Smooth muscle cell (in vitro differentiated cells): ENCODE measurements at regions not wholly inside any gene's neighbourhood (a gene's known extent, or its start where the extent isn't known, plus 50 kb on each side); places are given as distances from the start of the nearest gene placed in this dataset.

ENCODE experiments used
- DNase-seq: peaks from one replicate; lab custom pipeline; 2025; ENCODE audit not compliant: unreplicated experiment; lab: John Stamatoyannopoulos, UW
- H2AFZ ChIP-seq: fragments of 200-600 bp; sonication (generic); 2 replicates; pipeline ENCODE4 v1.6.0; 2016; ENCODE audit warnings: antibody characterized with exemption, low read depth, mild to moderate bottlenecking
- H3F3A ChIP-seq: fragments of 200-600 bp; sonication (generic); 2 replicates; pipeline ENCODE4 v1.6.0; 2017; ENCODE audit warnings: antibody characterized with exemption, low read depth
- H3K27ac ChIP-seq: fragments of 200-600 bp; sonication (generic); 2 replicates; pipeline ENCODE4 v1.5.1; 2016; ENCODE audit warnings: low read depth, mild to moderate bottlenecking
- H3K27me3 ChIP-seq: fragments of 200-600 bp; sonication (generic); 2 replicates; pipeline ENCODE4 v1.6.1; 2016; ENCODE audit warnings: low read depth, mild to moderate bottlenecking
- H3K36me3 ChIP-seq: fragments of 200-600 bp; sonication (generic); 2 replicates; pipeline ENCODE4 v1.5.1; 2016; ENCODE audit warnings: low read depth
- H3K4me1 ChIP-seq: fragments of 200-600 bp; sonication (generic); 2 replicates; pipeline ENCODE4 v1.5.1; 2016; ENCODE audit warnings: low read depth
- H3K4me2 ChIP-seq: fragments of 200-600 bp; sonication (generic); 2 replicates; pipeline ENCODE4 v1.6.0; 2016; ENCODE audit warnings: mild to moderate bottlenecking
- H3K4me3 ChIP-seq: fragments of 200-600 bp; sonication (generic); 2 replicates; pipeline ENCODE4 v1.5.1; 2016; ENCODE audit warnings: mild to moderate bottlenecking
- H3K79me2 ChIP-seq: fragments of 200-600 bp; sonication (generic); 2 replicates; pipeline ENCODE4 v1.6.0; 2016; ENCODE audit warnings: low read depth, mild to moderate bottlenecking
- H3K9ac ChIP-seq: fragments of 200-600 bp; sonication (generic); 2 replicates; pipeline ENCODE4 v1.6.0; 2016; ENCODE audit warnings: low read depth
- H3K9me3 ChIP-seq: fragments of 200-600 bp; sonication (generic); replicated peaks from 2 replicates; pipeline ENCODE4 v1.5.1; 2016; ENCODE audit warnings: low read depth
- H4K20me1 ChIP-seq: fragments of 200-600 bp; sonication (generic); 2 replicates; pipeline ENCODE4 v1.6.0; 2016; ENCODE audit warnings: low read depth
- CTCF ChIP-seq: fragments of 200-600 bp; sonication (generic); IDR thresholded peaks from 2 replicates; pipeline ENCODE4 v1.5.1; 2017; ENCODE audit warnings: borderline replicate concordance, mild to moderate bottlenecking, antibody characterized with exemption; ENCODE audit not compliant: insufficient read depth, poor library complexity, severe bottlenecking
- WGBS: methylation state at CpG from one replicate; pipeline ENCODE4 v1.1.7; 2016; ENCODE audit warnings: low lambda C conversion rate; 5-methylcytosine and 5-hydroxymethylcytosine counted together

GRCh38 chr20:22529150-22530019 is 55.0 kb downstream of the FOXA2 start:
- Histone ChIP-seq H3K79me2 (no peaks in the 10 kb centered on the region), H3F3A (no peaks in the 10 kb centered on the region), H3K4me2 (no peak overlapping the region), H3K9me3 (no peaks in the 10 kb centered on the region), H4K20me1 (no peaks in the 10 kb centered on the region), H3K4me3 (no peak overlapping the region), H3K27ac (no peak overlapping the region), H3K4me1 (no peaks in the 10 kb centered on the region), H3K9ac (no peak overlapping the region), H3K36me3 (no peaks in the 10 kb centered on the region), H2AFZ (no peak overlapping the region), H3K27me3 (no peaks in the 10 kb centered on the region)
- 75% methylated on average over 13 of the region's 13 CpGs for WGBS
- DNase-seq, result no peak
- TF ChIP-seq CTCF, result no peak

- H4K20me1 ChIP-seq, result no peaks in the 10 kb centered on the region
- no peak overlapping the region for H3K27ac ChIP-seq
- no peak overlapping the region for H3K9ac ChIP-seq
- H3K4me3 ChIP-seq, result no peak overlapping the region
- H3K9me3 ChIP-seq, result no peaks in the 10 kb centered on the region
- no peak for TF ChIP-seq CTCF
- H3K27me3 ChIP-seq, result no peaks in the 10 kb centered on the region
- no peaks in the 10 kb centered on the region for H3K36me3 ChIP-seq
- H3K4me2 ChIP-seq, result no peak overlapping the region
- H3K4me1 ChIP-seq, result no peaks in the 10 kb centered on the region
- no peak overlapping the region for H2AFZ ChIP-seq
- H3F3A ChIP-seq, result no peaks in the 10 kb centered on the region
- WGBS, result 66% methylated on average over 3 of the region's 3 CpGs
- DNase-seq, result no peak
- no peaks in the 10 kb centered on the region for H3K79me2 ChIP-seq
Measured at GRCh38 chr20:22526512-22527012, 57.8 kb downstream of the FOXA2 start.

GRCh38 chr20:22525821-22526220 is 58.6 kb downstream of the FOXA2 start:
- no peaks in the 10 kb centered on the region for H3K4me1 ChIP-seq
- no peak for TF ChIP-seq CTCF
- H3K4me2 ChIP-seq, result no peak overlapping the region
- no peaks in the 10 kb centered on the region for H3K36me3 ChIP-seq
- H3K27me3 ChIP-seq, result no peaks in the 10 kb centered on the region
- H3K9me3 ChIP-seq, result no peaks in the 10 kb centered on the region
- no peak overlapping the region for H3K4me3 ChIP-seq
- H4K20me1 ChIP-seq, result no peaks in the 10 kb centered on the region
- H3K79me2 ChIP-seq, result no peaks in the 10 kb centered on the region
- H3K27ac ChIP-seq, result no peak overlapping the region
- no peak for DNase-seq
- no peaks in the 10 kb centered on the region for H3F3A ChIP-seq
- H3K9ac ChIP-seq, result no peak overlapping the region
- 87% methylated on average over 7 of the region's 7 CpGs for WGBS
- H2AFZ ChIP-seq, result no peak overlapping the region
